ENCODE measurements at regions not wholly inside any gene's neighbourhood (a gene's known extent, or its start where the extent isn't known, plus 50 kb on each side); places are given as distances from the start of the nearest gene placed in this dataset.

DNA sequence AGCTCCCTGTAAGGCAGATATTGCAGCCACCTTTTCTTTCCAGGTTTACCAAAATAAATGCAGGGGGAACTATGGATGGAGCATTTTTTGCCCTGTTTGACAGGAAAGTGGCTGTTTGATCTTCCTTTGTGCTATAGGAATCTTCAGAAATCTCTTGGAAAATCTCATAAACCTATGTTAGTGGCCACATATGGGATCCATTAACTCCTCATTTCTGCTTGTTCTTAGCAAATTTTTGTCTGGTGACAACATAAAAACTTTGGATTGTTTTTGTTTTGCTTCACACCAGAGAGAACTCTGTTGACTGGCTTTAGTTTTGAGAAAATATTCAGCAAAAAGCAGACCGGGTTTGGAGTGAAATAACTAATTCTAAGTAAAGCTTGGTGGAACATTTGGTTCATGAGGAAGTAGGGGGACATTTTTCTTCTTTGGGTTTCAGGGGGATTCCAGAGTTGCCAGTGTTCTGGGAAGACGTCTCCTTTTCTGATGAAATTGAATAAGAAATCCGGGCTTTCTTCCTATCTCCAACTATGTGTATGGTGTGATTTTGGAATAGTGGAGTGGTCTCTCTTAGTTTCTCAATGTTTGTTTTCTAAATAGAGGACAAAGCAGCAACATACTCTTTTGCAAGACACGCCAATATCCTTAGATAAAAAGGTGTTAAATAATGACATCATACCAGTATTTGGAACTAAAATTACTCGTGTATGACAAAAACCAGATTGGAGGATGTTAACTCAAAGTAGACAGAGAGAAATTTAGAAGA, 174.4 kb downstream of the ICOS start:
- Histone ChIP-seq H3K27me3 (no peaks in the 10 kb centered on the region), H3K27ac (replicated peaks in 1 of 4) (peak overlapping the region in 3 of 4 donors; percentile 1 to 10 (median 2)), H3K4me1 (peaks cover 24 to 79% (median 69%) of the 10 kb centered on the region in 4 donors), H3K4me3 (no peak overlapping the region), H3K36me3 (no peaks in the 10 kb centered on the region), H3K9me3 (no peaks in the 10 kb centered on the region)
- WGBS, result 52% methylated on average over 5 of the region's 5 CpGs
- DNase-seq (ENCODE audit: extremely low spot score), result no peak
- no peak for TF ChIP-seq EP300 (IDR thresholded peaks at IDR 0.05)
- no peak for TF ChIP-seq POLR2A (IDR thresholded peaks at IDR 0.05; ENCODE audit: low read depth)
- TF ChIP-seq, protein P1, sequence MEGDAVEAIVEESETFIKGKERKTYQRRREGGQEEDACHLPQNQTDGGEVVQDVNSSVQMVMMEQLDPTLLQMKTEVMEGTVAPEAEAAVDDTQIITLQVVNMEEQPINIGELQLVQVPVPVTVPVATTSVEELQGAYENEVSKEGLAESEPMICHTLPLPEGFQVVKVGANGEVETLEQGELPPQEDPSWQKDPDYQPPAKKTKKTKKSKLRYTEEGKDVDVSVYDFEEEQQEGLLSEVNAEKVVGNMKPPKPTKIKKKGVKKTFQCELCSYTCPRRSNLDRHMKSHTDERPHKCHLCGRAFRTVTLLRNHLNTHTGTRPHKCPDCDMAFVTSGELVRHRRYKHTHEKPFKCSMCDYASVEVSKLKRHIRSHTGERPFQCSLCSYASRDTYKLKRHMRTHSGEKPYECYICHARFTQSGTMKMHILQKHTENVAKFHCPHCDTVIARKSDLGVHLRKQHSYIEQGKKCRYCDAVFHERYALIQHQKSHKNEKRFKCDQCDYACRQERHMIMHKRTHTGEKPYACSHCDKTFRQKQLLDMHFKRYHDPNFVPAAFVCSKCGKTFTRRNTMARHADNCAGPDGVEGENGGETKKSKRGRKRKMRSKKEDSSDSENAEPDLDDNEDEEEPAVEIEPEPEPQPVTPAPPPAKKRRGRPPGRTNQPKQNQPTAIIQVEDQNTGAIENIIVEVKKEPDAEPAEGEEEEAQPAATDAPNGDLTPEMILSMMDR (IDR thresholded peaks at IDR 0.05), result no peak
- TF ChIP-seq POLR2AphosphoS5 (IDR thresholded peaks at IDR 0.05), result no peak
- intact Hi-C loops (cut with DNase I), result no loop called here

DNA sequence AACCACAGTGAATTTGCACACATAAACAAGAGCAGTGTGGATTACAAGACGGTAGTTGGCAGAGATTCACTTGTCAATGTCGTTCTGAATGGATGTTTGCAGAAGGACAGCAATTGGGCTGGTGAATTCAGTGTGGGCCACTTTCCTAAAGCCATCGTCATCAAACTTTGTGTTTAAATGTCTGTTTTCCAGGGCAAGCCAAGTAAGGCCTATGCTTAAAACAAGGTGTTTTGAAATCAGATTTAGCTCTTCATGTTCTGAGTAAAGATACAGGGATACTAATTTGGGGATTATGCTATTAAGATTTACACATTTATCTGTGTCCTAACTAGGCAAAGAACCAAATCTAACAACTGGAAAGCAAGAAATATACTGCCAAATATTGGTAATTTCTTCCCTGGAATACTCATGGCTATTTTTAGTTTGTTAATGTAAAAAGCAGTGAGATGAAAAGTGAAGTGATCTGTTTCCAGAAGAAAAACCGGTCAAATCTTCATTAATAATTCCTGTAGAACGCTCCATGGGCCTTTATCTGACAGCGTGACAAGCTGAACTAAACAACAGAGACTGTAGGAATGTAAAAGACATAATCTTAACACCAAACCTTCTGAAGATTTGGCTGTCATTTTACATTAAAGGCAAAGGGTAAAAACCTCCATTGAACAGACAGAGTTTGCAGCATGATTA, 175.7 kb downstream of the ICOS start:
- no peak for TF ChIP-seq POLR2AphosphoS5 (IDR thresholded peaks at IDR 0.05)
- TF ChIP-seq EP300 (IDR thresholded peaks at IDR 0.05), result no peak
- TF ChIP-seq, protein P1 (IDR thresholded peaks at IDR 0.05), result no peak
- no peak for TF ChIP-seq POLR2A (IDR thresholded peaks at IDR 0.05; ENCODE audit: low read depth)
- DNase-seq (ENCODE audit: extremely low spot score), result no peak
- Histone ChIP-seq H3K27me3 (no peaks in the 10 kb centered on the region), H3K4me3 (no peak overlapping the region), H3K4me1 (peaks cover 30 to 92% (median 81%) of the 10 kb centered on the region in 4 donors), H3K9me3 (no peaks in the 10 kb centered on the region), H3K36me3 (no peaks in the 10 kb centered on the region), H3K27ac (replicated peaks in 1 of 4) (peak overlapping the region; percentile 8 to 29 (median 14))
- 30% methylated on average over 6 of the region's 6 CpGs for WGBS
- intact Hi-C loops (cut with DNase I), result no loop called here

DNA sequence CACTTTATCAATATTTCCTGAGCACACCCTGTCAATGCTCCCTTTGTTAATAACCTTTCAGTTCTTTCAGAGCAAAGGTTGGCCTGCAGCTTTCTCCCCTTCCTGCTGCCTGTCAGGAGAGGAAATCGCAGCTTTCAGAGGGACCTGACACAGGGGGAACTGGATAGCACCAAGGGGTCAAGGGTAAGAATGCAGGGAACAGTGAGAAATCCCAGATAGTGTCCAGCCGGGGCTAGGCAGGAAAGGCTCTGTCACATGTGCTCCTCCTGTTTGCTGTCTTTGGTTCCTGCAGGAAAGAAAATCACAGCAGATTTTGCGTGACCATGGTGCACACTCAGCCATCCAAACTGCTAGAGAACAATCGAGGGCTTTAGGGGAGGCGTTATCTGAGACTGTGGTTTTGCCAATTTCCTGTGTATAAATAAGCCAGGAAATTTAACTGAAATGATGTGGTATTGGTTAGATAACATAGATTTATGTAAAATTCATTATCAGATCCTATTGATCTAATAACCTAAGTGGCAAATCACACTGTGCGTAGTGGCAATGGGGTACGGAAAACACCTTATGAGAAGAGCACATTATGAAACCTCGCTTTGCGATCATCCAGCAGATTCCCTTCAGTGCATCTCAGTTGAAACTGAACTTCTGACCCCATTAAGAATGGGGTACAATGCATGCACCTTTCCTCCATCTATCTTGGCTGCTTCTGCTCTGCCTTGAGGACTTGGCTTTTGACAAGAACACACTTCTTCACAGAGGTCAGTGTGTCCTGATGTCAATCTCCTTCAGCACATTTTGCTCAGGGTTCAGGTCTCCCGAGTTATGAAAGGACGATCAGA, 178.0 kb downstream of the ICOS start:
- WGBS, result 76% methylated on average over 9 of the region's 11 CpGs
- peak; percentile 15 to 21 for TF ChIP-seq POLR2AphosphoS5 (IDR thresholded peaks at IDR 0.05)
- TF ChIP-seq, protein P1 (IDR thresholded peaks at IDR 0.05), result no peak
- Histone ChIP-seq H3K9me3 (no peaks in the 10 kb centered on the region), H3K27ac (replicated peaks in 1 of 4) (peak overlapping the region; percentile 9 to 69 (median 64)), H3K4me3 (no peak overlapping the region), H3K36me3 (no peaks in the 10 kb centered on the region), H3K4me1 (peaks cover 27 to 84% (median 74%) of the 10 kb centered on the region in 4 donors), H3K27me3 (no peaks in the 10 kb centered on the region)
- no peak for DNase-seq (ENCODE audit: extremely low spot score)
- intact Hi-C loops (cut with DNase I), result no loop called here

DNA sequence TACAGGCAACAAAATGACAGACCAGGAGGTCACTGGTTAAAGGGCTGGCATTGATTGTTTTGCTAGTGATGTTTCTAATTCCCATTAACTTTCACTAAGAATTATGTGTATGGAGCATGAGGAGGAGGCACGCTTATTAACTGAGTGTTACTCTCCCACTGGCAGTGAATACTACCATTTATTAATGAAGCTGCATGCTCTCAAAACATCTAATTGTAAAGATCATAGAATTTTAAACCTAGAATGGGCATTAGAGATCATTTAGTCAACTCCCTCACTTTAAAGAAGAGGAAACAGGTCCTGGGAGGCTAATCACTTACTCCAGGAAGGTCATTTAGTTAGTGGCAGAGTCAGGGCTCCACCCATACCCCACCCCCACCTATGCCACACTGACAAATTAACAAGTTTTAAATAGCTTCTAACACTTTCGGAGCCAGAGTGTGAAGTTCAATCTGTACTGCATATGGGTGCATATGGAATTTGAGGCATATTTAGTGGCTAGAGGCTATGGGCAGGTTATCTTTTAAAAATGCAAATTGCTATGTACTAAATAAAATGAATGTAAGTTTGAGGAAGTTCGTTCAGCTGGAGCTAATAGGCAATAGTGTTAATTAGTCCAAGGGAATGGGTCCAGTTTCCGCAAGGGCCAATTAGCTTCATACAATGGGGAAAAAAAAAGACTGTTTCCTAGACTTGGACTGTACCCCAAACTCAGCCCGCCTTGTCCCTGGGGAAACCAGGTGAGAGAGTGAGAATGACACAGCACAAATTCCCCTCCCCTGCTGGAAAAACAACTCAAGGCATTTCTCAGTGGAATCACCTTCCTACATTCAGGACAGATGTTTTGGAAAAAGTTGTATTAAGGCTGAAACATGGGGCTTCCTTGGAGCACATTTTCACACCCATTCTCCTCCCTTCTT, 178.8 kb downstream of the ICOS start:
- intact Hi-C loops (cut with DNase I), result no loop called here
- peaks cover 23 to 75% (median 68%) of the 10 kb centered on the region in 4 donors for H3K4me1 ChIP-seq
- no peak overlapping the region for H3K4me3 ChIP-seq
- TF ChIP-seq POLR2A (IDR thresholded peaks at IDR 0.05; ENCODE audit: low read depth), result no peak
- TF ChIP-seq, protein P1 (IDR thresholded peaks at IDR 0.05), result no peak
- H3K9me3 ChIP-seq, result no peaks in the 10 kb centered on the region
- H3K27ac ChIP-seq (replicated peaks in 1 of 4), result peak overlapping the region; percentile 62 to 69 (median 64)
- DNase-seq (ENCODE audit: extremely low spot score), result no peak
- H3K27me3 ChIP-seq, result no peaks in the 10 kb centered on the region
- 70% methylated on average over 5 of the region's 5 CpGs for WGBS
- H3K36me3 ChIP-seq, result no peaks in the 10 kb centered on the region

All from esophagus muscularis mucosa (tissue), 4 donors.